Left forelimb (tissue), 1 donor: ENCODE measurements at regions not wholly inside any gene's neighbourhood (a gene's known extent, or its start where the extent isn't known, plus 50 kb on each side); places are given as distances from the start of the nearest gene placed in this dataset.

ENCODE experiments used
- DNase-seq: peaks from one replicate; pipeline ENCODE4 v3.0.0-alpha.2; 2018; ENCODE audit warnings: low spot score

DNA sequence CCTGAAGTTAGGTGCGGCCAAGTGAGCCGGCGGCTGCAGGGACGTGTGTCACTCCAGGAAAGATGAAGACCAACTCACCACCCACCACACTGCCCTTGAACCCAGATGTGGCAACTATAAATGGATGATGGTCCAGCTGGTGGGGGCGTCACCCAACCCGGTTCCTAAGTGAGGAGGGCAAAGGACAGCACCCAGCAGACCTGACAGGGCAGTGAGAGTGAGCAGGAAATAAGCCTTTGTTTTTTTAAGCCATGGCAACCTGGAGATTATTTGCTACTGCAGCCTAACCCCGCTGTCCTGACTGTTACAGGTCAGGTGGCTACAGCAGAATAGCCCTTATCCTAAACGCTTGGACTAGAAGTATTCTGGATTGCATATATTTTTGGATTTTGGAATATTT, 228.9 kb downstream of the CTTN start:
- no peak for DNase-seq

DNA sequence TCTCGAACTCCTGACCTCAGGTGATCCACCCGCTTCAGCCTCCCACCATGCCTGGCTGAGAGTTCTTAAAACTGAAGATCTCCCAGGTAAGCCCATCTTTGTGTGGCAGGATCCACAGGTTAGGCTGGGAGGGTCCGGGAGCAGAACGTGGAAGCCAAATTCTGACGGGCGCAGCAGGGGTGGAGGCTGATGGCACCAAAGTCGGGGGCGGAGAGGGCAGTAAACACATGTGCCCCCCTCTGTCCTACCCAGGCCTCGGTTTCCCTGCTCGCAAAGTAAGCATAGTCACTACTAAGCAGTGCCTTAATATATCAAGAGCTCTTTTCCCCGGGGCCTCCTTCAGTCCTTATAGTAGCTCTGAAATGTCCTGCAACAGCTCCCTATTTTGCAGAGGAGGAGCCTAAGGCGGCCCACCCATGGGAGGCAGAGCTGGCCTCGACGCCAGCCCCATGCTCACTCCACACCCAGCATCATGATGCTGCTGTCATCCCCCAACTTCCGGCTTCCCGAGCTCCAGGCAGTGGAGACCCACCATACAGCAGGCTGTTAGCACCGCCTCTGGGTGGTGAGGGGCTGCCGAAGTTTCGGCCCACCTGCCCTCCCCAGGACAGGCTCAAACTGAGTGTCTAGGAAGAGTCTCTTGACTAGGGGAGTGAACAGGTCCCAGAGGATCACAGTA, 230.0 kb downstream of the CTTN start:
- DNase-seq = no peak

DNA sequence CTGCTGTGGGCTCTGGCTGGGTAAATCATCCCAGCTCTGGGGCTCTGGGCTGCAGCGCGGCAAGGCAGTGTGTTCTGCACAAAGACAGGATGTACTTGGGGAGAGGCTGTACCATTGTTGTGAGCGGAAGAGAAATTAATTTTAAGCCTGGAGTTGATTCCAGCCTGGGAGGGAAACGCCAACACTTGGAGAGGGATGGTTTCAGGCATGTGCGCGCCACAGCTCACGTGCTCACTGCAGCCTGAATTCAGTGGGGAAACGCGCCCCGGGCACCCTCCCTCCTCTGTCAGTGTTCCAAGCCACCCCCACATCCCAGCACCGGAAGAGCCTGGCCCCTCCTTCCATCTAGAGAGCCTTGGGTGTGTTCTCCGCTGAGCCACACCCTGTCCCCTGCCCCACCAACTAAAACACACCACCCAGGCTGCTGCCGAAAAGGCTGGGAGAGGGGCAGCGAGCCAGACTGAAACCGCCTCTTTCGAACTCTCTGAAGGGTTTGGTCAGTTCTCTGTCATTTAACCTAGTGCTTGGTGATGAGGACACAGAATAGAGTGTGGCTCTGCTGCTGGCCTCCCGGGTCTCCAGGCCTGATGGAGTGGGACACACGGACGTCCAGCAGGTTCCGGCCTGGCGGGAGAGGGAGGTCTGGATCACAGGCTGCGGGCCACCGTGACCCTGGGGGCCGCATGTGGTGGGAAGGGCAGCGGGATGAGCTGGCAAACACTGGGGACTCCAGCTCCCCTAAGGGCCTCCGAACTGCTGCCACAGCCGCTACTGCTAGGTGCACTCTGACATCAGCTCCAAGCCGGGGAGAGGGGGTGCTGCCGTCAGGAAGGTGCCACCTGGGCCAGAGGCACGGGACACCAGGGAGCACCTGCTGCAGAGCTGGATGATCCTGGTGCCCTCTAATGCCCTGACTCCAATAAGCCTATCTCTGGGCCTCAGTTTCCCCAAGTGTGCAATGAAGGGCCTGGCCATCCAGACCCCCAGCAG, 230.8 kb downstream of the CTTN start:
- DNase-seq = peak; percentile 81

DNA sequence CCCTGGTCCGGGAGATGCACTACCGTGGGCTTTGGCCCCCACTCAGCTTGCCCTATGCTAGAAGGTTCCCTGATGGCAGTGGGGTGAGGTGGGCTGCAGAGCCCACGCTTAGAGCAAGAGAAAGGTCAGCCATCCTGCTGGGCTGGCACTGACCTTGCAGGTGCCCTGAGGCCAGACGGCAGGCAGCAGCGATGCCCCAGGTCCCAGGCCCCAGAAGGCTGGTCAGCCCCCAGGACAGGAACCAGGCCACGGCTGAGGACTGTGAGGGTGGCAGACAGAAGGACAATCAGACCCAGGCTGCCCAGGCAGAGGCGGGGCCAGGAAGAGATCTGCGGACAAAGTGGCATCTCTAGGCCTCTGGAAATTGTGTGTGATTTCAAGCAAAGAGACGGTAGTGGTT, 231.7 kb downstream of the CTTN start:
- DNase-seq = no peak

DNA sequence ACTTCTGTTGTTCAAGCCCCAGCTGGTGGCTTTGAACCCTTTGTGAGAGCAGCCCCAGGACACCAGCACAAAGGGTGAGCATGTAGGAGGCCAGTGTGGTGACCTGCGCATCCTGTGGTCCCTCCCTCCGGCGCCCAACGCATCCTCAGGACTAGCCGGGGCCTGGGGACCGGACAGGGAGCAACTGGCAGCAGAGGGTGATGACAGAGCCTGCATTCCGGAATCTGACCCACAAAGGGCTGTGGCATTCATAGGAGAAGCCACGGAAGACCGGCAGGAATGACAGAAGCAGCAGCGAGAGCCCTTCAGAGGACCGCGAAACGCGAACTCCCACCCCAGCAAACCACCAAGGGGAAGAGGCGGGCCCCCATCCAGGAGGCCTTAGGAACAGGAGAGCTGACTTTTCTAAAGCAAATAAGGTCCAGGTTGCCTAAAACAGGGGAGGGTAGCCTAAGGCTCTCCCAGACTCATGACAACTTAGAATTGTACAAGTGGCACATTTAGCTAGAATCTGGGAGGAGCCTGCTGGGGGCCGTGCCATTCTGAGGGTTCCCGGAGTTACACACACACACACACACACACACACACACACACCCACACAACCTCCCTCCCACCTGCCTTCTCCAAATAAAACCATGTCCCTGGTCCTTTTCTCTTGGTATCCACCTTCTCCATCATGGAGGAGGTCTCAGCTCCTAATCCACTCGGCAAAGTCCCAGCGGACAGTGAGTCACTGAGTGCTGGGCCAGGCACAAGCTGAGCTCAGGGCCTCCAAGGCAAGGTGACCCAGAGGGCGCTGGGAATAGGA, 232.7 kb downstream of the CTTN start:
- DNase-seq = no peak

DNA sequence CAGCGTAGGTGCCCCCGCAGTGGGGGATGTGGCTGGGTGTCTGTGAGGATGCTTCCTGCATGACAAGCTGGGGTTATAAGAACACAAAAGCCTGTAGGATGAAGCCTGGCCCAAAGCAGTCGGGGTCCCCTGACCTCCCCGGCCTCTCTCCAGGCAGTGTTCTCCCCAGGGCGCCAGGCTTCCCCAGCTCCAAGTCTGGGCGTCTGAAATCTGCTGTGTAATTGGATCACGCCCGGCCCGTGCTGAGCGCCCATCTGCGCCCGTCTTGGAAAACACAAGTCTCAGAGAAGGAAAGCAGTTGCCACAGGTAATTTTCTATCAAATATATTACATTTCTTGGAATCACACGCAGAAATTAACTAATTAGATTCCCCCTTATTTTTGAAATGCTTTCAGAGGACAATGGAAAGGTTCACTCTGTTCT, 233.3 kb downstream of the CTTN start:
- DNase-seq = no peak

DNA sequence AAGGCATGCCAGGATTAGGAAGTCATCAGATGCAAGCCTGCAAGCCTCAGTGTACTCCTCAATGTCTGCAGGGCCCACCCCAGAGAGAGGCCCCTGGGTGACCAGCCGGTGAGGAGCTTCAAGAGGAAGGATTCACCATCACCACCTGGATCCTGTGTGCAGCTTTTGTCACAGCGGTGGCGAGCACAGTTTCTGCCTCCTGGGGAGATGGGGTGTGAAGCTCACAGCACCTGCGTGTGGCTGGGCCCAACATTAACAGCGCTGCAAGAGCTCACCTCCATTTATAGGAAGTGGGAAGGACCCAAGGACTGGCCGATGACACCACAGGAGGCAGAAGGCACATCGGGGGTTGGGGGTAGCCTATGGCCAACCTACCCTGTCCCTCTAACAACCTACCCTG, 235.3 kb downstream of the CTTN start:
- DNase-seq = no peak

DNA sequence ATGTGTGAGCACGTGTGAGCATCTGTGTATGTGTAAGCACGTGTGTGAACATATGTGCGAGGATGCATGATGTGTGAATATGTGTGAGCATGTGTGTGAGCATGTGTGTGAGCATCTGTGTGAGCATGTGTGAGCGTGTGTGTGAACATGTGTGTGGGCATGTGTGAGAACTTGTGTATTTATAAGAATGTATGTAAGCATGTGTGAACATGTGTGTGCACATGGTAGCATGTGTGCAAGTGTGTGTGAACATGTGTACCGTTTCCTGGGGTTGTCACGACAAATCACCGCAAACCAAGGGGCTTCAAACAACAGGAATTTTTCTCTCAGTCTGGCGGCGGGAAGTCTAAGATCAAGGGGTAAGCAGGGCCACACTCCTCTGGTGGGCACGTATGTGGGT, 238.3 kb downstream of the CTTN start:
- no peak for DNase-seq

DNA sequence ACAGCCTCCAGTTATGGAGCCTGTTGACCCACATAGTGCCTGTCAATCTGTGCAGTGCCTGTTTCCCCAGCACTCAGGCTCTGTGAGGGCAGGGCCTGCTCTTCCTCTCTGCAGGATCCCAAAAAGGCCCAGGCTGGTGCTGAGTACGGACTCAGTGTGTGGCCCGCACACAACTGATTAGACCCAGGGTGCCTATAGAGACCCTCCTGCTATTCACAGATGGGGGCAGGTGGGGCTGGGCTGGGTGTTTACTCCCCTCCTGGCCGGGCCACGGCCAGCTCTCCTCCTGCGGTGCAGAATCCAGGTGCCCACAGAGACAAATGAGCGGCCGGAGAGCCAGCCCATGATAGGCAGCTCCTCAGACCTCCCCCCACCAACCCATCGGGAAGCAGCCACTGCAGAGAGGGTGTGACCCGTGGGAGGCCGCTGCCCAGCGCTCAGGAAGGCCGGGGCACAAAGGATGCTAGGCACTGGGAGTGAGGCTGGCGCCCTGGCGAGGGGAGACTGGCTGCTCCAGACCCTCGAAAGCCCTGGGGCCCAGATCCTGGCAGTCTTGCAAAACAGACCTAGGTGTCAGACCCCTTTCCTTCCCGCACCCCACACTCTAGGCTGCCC, 239.0 kb downstream of the CTTN start:
- no peak for DNase-seq

DNA sequence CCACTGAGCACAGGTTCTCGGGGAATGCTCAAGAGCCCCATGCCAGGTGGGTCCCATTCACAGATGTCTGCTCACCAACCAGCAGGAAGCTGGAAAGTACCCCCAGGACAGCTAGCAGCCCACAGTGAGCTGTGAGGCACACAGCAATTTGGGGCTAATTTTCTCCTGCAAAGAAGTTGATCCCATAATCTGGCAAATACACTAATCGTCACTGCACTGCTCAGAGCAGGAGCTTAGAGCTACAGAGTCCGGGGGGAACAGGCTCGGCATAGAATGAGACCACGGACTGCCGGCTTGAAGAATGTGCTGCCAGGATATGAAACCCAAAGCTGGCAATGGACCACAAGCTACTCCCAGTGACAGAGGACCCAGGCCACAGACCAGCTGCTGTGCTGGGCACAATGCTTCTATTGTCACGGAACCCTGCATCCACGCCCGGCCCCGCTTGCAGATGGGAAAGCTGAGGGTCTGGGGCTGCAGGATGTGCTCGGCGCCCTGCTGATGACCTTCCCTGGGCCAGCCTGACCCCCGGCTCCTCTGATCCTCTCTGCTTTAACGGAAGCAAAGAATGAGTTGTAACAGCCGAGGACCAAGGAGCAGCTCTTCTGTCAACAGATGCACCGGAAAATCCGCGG, 239.7 kb downstream of the CTTN start:
- no peak for DNase-seq

DNA sequence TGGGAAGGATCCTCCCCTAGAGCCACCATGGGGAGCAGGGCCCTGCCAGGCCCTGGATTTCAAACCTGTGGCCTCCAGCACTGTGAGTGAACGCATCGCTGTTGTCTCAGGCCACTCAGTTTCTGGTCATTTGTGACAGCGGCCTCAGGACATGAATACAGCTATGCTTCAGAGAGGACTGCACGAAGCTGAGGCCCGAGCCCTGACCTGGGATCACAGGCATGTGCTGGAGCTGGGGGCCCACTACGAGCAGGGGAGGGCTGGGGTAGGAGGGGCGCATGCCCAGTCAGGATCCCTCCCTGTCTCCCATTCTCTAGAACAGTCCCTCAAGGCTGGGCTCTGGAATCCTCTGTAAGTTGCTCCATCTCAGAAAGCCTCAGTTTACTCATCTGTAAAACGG, 242.1 kb downstream of the CTTN start:
- no peak for DNase-seq

DNA sequence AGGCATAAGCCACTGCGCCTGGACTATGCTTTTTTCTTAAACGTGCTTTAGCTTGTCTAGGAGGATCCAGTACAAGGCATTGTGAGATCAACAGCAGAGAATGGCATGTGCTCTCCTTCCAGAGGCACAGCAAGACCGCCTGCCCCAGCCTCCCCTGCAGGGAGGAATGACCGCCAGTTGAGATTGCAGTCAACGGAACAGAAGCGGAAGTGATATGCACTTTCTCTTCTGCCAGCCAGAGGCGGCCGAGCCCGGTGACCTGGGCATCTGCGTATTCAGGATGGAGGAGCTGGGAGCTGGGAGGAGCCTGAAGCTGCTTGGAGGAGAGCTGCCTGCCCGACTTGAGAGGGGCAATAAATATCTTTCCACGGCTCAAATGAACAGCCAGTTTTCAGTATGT, 243.0 kb downstream of the CTTN start:
- no peak for DNase-seq

DNA sequence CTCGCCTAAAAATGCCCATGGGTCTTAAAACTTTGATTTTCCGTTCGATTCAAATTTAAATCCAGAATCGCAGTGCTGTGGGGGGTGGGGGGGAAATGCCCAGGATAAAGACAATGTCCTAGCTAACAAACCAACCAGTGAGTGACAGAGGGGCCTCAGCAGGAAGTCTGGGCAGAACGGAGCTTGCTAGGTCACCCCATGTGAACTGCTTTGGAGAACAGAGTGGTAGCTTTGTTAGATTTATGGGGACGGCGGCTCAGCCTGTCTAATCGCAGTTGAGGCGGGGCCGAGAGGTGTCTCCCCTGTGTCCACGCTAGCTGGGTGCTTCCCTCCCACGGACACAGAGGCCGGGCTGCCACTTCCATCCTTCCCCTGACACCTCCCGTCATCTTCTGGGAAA, 243.9 kb downstream of the CTTN start:
- no peak for DNase-seq

DNA sequence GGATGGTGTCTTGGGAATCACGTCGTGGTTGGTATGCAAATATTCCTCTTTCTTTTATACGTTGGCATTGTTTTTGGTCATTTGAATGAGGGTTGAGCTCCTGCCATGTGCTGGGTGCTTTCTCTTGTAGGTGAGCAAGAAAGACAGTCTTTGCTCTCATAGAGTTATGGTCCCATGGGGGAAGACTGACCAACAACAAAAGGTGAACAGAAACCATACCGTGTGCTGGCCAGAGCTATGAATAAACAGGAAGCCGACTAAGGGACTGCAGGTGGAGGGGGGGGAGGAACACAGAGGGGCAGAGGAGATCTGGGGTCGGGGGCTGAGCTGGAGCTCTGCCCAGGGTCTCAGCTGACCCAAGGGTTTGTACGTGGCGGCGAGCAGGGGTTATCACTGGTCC, 245.3 kb downstream of the CTTN start:
- DNase-seq = no peak

DNA sequence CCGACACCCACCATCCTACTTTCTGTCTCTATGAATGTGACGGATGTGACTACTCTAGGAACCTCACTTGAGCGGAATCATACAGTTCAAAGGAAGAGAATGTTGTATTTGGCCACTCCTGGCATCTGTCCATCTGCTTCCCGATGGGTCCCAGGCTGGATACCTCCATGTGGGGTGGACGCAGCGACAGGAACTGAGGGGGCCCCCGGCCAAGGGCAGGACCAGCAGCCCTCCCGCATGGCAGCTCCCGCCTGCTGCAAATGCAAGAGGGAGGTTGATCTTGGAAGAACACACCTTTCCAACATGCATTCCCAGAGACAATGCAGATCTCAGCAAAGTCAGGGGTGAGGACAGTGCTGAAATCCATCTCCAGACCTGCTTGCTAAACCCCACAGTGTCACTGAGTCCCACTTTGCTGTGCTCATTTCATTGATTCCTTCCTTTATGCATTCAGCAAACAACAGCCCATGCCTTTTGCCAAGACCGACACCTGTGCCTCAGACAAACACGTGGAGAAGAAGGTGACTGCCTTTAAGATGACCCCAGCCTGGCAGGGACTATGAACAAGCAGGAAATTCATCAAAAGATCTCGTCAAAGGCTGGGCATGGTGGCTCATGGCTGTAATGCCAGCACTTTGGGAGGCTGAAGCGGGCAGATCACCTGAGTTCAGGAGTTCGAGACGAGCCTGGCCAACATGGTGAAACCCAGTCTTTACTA, 246.2 kb downstream of the CTTN start:
- DNase-seq = no peak

DNA sequence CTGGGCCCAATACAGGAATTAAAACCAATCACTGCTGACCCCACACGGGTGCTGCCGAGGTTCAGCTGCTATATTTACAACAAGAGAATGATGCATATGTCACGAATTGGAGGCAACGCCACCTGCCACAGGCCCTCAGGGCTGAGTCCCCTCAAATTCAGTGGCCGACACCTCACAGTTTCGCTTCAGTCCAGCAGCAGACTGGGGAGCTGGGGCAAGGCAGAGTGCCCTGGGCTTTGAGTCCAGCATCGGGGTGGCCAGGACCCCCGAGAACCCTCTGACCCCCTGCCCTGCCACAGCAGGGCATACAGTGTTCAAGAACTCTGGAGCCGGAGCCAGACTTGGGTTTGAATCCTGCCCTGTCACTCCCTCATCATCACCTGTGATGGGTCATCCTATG, 247.2 kb downstream of the CTTN start:
- DNase-seq = no peak

DNA sequence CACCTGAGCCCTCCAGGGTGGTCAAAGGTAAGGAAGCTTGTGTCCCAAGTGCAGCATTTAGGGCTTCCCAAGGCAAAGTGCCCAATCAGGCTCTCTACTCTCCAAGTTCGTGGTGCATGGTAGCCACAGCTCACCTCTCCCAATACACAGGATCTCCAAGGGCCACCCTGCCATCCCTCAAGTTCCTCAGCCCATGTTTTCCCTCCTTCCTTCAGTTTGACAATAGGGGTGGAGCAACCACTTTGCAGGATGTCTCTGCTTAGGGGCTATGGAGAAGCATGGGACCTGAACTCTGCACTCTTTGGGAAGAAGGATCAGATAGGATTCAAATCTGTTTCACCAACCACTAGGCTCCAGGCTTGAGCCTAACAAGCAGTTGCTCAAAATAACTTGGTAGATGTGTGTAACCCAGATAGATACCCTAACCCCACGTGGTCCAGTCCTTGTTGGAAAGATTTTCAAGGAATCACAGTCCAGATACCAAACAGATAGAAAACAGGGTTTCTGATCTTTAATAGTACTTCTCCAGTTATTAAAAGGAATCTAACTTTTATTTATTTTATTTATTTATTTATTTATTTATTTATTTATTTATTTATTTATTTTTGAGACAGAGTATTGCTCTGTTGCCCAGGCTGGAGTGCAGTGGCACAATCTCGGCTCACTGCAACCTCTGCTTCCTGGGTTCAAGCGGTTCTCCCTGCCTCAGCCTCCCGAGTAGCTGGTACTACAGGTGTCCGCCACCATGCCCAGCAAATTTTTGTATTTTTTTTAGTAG, 248.1 kb downstream of the CTTN start:
- DNase-seq = no peak

DNA sequence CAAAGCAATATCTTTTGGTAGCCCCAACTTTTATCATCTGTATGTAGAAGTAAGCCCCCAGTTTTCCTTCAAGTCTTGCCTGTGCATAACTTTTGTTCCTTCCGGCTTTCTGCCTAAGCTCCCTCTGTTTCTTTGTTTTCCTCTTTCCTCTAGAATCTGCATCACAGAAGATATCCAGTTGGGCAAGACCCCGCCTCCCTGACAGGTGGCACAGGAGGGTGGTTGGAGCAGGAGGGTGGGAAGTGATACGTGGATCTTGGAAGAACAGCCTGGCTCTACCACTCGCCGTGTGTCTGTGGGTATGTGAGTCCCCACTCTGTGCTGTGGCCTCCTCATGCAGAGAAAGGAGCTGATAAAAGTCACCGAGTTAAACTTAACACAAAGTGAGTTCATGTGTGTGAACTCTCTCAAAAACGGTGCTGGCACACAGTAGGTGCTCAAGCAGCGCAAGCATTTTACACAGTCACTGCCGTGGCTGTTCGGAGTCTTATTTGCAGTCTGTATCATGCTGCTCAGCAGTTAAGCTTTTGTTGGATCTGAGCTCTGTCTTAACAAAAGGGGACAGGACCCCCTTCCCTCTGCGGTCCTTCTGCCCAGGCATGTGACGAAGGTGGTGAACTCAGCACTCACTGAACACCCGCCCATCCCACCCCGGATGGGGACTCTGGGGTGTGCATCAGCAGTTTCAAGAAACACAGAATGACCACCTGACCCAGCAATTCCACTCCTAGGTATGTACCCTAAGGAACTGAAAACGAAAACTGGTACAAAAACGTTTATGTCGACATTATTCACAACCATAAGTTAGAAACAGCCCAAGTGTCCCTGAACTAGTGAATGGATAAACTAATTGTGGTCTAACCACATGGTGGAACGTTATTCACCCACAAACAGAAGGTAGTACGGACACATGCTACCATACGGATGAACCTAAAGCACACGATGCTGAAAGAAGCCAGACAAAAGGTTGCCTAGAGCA, 249.1 kb downstream of the CTTN start:
- DNase-seq = no peak
